Vagina (tissue), 2 donors: ENCODE measurements at regions not wholly inside any gene's neighbourhood (a gene's known extent, or its start where the extent isn't known, plus 50 kb on each side); places are given as distances from the start of the nearest gene placed in this dataset.

Source experiments
- CTCF ChIP-seq, 3 experiments: fragments of 450-650 bp in 2 of 3; fragments of 200-600 bp in 1 of 3; sonication (generic) in 1 of 3; IDR thresholded peaks; one replicate each; pipeline ENCODE4 v1.5.1; 2017 to 2019; ENCODE audit warnings: antibody characterized with exemption in 3 of 3, mild to moderate bottlenecking in 2 of 3, moderate library complexity in 2 of 3
- POLR2A ChIP-seq, 2 donors: fragments of 450-650 bp; IDR thresholded peaks; one replicate each; pipeline ENCODE4 v1.6.1; 2017; ENCODE audit warnings: antibody characterized with exemption in 2 of 2, mild to moderate bottlenecking in 2 of 2, moderate library complexity in 2 of 2
- POLR2AphosphoS5 ChIP-seq, 2 donors: sonication (generic); formaldehyde crosslinking; IDR thresholded peaks; one replicate each; pipeline ENCODE4 v1.9.0; 2017; ENCODE audit warnings: antibody characterized with exemption in 2 of 2, mild to moderate bottlenecking in 2 of 2, low read depth in 1 of 2; ENCODE audit not compliant: insufficient read depth in 1 of 2

DNA sequence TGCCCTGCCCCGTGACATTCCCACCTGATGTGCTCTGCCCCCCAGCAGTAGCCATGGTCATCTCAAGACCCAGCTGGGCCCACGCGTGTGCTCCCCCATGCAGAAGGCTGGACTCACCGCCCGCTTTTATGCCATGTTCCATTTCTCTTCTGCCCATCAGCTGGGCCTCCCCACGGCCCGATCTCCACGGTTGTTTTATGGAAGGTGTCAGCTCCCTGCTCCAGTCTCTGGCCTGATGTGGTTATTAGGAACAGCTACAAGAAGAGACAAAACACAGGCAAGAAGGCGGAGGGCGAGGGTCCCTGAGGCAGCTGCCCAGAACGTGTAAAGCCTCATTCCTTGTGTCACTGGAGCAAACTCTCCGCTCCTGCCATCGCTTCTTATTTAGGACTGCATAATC, 50.2 kb upstream of the DISP3 start:
- TF ChIP-seq CTCF (IDR thresholded peaks at IDR 0.05) (no peak), POLR2AphosphoS5 (IDR thresholded peaks at IDR 0.05; ENCODE audit: insufficient read depth in 1 of 2, low read depth in 1 of 2) (no peak), POLR2A (IDR thresholded peaks at IDR 0.05) (no peak)
